ENCODE measurements at regions not wholly inside any gene's neighbourhood (a gene's known extent, or its start where the extent isn't known, plus 50 kb on each side); places are given as distances from the start of the nearest gene placed in this dataset.
"Not testable (repeated sequence)": the region's sequence is repeated elsewhere in the genome, so short reads cannot be mapped to it uniquely, and the experiment has no call there.

DNA sequence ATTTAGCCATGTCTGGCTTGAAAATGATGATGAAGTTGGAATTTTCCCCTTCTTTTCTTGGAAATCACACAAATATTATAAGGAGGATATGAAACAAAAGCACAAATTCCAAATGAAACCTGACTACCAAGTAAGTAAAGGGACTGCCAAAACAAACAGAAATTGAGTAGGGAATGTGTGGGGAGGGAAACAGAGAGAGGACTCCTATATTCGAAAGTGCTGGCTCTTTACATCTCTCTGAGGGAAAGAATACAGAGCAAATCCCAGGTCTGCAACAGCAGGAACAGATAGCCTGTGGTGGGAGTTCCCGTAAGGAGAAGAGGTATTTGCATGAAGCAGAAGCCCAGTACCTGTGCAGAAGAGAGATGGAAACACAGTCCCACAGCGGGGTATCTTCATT lies 583.7 kb downstream of the EPM2A start:
- no peaks in the 10 kb centered on the region for H3K4me1 ChIP-seq (ENCODE audit: control insufficient read depth in 2 of 2, insufficient read depth in 2 of 2, low read length in 1 of 2)
- no peaks in the 10 kb centered on the region for H3K9me3 ChIP-seq (ENCODE audit: control insufficient read depth in 2 of 2, insufficient read depth in 1 of 2, low read depth in 1 of 2, low read length in 1 of 2)
- no peaks in the 10 kb centered on the region for H3K36me3 ChIP-seq (ENCODE audit: control insufficient read depth in 2 of 2, insufficient read depth in 2 of 2, low read length in 1 of 2)
- 77 to 82% methylated on average over 3 of the region's 3 CpGs for WGBS, 2 donors
- H3K27me3 ChIP-seq (ENCODE audit: control insufficient read depth in 1 of 2, insufficient read depth in 2 of 2, low read length in 2 of 2): no peaks in the 10 kb centered on the region
- no peak overlapping the region for H3K27ac ChIP-seq (ENCODE audit: low read depth in 2 of 2, low read length in 1 of 2)
- no peak overlapping the region for H3K4me3 ChIP-seq (ENCODE audit: low read depth in 1 of 2, low read length in 2 of 2)

DNA sequence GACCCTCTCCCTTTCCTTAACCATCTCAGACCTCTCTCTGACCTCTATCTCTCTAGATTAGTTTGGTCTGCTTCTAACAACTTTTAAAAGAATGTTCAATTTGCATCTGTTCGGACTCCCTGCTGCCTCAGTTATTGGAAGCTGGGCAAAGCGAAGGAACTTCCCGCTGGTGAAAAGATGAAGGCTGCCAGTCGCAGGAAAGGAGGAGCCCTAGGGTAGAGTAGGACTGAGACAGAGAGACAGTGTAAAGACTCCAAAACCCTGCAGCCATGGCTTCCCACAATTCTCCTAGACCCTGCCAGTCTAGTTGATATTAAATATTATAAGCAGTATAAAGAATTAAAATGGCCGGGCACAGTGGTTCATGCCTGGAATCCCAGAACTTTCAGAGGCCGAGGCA lies 581.8 kb downstream of the EPM2A start:
- Histone ChIP-seq H3K4me1 (ENCODE audit: control insufficient read depth in 2 of 2, insufficient read depth in 2 of 2, low read length in 1 of 2) (no peaks in the 10 kb centered on the region), H3K27me3 (ENCODE audit: control insufficient read depth in 1 of 2, insufficient read depth in 2 of 2, low read length in 2 of 2) (no peaks in the 10 kb centered on the region), H3K4me3 (ENCODE audit: low read depth in 1 of 2, low read length in 2 of 2) (no peak overlapping the region), H3K9me3 (ENCODE audit: control insufficient read depth in 2 of 2, insufficient read depth in 1 of 2, low read depth in 1 of 2, low read length in 1 of 2) (no peaks in the 10 kb centered on the region), H3K36me3 (ENCODE audit: control insufficient read depth in 2 of 2, insufficient read depth in 2 of 2, low read length in 1 of 2) (no peaks in the 10 kb centered on the region), H3K27ac (ENCODE audit: low read depth in 2 of 2, low read length in 1 of 2) (no peak overlapping the region)
- 90 to 92% methylated on average over 6 of the region's 6 CpGs for WGBS, 2 donors

DNA sequence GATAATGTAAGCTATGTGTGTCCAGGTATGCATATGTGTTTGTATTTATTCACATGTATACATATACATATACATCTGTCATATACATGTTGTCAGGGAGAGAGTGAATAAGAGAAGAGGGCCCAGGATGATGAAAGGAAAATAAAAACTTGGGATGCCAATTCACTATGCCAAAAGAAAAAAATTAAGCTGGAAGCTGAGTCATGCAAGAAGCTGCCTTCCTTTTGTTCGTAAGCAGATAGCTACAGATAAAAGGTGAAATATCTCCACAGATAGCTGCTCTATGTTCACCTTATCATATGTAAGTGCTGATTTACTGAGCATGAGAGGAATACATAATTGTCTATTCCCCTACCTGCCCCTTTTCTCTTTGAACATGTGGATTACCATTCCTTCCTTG lies 579.9 kb downstream of the EPM2A start:
- Histone ChIP-seq H3K27me3 (ENCODE audit: control insufficient read depth in 1 of 2, insufficient read depth in 2 of 2, low read length in 2 of 2) (no peaks in the 10 kb centered on the region), H3K9me3 (ENCODE audit: control insufficient read depth in 2 of 2, insufficient read depth in 1 of 2, low read depth in 1 of 2, low read length in 1 of 2) (peaks cover 0 to 3% of the 10 kb centered on the region in 2 donors), H3K4me1 (ENCODE audit: control insufficient read depth in 2 of 2, insufficient read depth in 2 of 2, low read length in 1 of 2) (no peaks in the 10 kb centered on the region), H3K36me3 (ENCODE audit: control insufficient read depth in 2 of 2, insufficient read depth in 2 of 2, low read length in 1 of 2) (no peaks in the 10 kb centered on the region), H3K4me3 (ENCODE audit: low read depth in 1 of 2, low read length in 2 of 2) (no peak overlapping the region), H3K27ac (ENCODE audit: low read depth in 2 of 2, low read length in 1 of 2) (no peak overlapping the region)
- WGBS, 2 donors: 53 to 65% methylated on average over 1 of the region's 1 CpG

DNA sequence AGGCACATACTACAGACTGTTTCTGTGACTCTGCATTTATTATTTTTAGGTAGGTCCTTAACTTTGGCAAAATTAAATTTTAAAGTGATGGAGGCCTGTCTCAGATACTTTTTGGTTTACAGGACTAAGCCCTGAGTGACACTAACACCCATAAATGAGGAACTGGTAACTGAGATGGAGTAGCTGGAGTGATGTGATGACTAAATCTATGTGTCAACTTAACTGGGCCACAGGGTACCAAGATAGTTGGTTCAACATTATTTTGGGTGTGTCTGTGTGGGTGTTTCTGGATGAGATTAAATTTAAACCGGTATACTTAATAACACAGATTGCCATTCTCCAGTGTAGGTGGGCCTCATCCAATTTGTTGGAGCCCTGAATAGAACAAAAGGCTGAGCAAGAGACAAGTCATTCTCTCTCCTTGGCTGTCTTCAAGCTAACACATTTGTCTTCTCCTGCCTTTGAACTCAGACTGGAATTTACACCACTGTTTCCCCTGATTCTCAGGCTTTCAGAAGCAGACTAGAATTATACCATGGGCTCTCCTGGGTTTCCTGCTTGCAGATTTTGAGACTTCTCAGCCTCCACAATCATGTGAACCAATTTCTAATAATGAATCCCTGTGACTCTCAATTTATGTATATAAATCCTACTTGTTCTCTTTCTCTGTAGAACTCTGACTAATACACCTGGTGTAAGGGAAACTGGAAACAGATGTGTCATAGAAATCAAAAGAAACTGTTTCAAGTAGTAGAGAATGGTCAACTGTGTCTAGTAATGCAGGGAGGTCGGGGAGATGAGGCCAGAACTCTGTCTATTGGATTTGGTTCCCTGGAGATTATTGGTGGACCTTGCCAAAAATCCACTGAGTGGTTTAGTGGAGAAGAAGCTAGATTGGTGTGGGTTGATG lies 579.2 kb downstream of the EPM2A start:
- no peaks in the 10 kb centered on the region for H3K4me1 ChIP-seq (ENCODE audit: control insufficient read depth in 2 of 2, insufficient read depth in 2 of 2, low read length in 1 of 2)
- no peak overlapping the region for H3K4me3 ChIP-seq (ENCODE audit: low read depth in 1 of 2, low read length in 2 of 2)
- no peak overlapping the region for H3K27ac ChIP-seq (ENCODE audit: low read depth in 2 of 2, low read length in 1 of 2)
- 42 to 49% methylated on average over 2 of the region's 2 CpGs for WGBS, 2 donors
- no peaks in the 10 kb centered on the region for H3K27me3 ChIP-seq (ENCODE audit: control insufficient read depth in 1 of 2, insufficient read depth in 2 of 2, low read length in 2 of 2)
- peaks cover 0 to 3% of the 10 kb centered on the region in 2 donors for H3K9me3 ChIP-seq (ENCODE audit: control insufficient read depth in 2 of 2, insufficient read depth in 1 of 2, low read depth in 1 of 2, low read length in 1 of 2)
- no peaks in the 10 kb centered on the region for H3K36me3 ChIP-seq (ENCODE audit: control insufficient read depth in 2 of 2, insufficient read depth in 2 of 2, low read length in 1 of 2)

DNA sequence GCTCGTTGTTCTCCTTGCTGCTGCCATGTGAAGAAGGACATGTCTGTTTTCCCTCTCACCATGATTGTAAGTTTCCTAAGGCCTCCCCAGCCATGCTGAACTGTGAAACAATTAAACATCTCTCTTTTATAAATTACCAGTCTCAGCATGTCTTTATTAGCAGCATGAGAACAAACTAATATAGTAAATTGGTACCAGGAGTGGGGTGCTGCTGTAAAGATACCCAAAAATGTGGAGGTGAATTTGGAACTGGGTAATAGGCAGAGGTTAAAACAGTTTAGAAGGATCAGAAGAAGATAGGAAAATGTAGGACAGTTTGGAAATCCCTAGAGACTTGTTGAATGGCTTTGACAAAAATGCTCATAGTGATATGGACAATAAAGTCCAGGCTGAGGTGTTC lies 576.7 kb downstream of the EPM2A start:
- H3K27me3 ChIP-seq (ENCODE audit: control insufficient read depth in 1 of 2, insufficient read depth in 2 of 2, low read length in 2 of 2); H3K4me1 ChIP-seq (ENCODE audit: control insufficient read depth in 2 of 2, insufficient read depth in 2 of 2, low read length in 1 of 2); H3K4me3 ChIP-seq (ENCODE audit: low read depth in 1 of 2, low read length in 2 of 2); H3K36me3 ChIP-seq (ENCODE audit: control insufficient read depth in 2 of 2, insufficient read depth in 2 of 2, low read length in 1 of 2); H3K9me3 ChIP-seq (ENCODE audit: control insufficient read depth in 2 of 2, insufficient read depth in 1 of 2, low read depth in 1 of 2, low read length in 1 of 2); H3K27ac ChIP-seq (ENCODE audit: low read depth in 2 of 2, low read length in 1 of 2): not testable (repeated sequence)
- 53 to 69% methylated on average over 1 of the region's 1 CpG for WGBS, 2 donors

DNA sequence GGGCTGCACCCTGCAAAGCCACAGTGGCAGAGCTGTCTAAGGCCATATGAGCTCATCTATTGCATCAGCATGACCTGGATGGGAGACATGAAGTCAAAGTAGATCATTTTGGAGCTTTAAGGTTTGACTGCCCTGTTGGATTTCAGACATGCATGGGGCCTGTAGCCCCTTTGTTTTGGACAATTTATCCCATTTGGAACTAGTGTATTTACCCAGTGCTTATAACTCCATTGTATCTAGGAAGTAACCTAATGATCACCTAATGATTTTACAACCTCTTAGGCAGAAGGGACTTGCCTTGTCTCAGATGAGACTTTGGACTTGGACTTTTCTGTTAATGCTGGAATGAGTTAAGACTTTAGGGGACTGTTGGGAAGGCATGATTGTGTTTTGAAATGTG lies 575.4 kb downstream of the EPM2A start:
- no peak overlapping the region for H3K27ac ChIP-seq (ENCODE audit: low read depth in 2 of 2, low read length in 1 of 2)
- H3K27me3 ChIP-seq (ENCODE audit: control insufficient read depth in 1 of 2, insufficient read depth in 2 of 2, low read length in 2 of 2): no peaks in the 10 kb centered on the region
- peaks cover 0 to 3% of the 10 kb centered on the region in 2 donors for H3K9me3 ChIP-seq (ENCODE audit: control insufficient read depth in 2 of 2, insufficient read depth in 1 of 2, low read depth in 1 of 2, low read length in 1 of 2)
- no peaks in the 10 kb centered on the region for H3K4me1 ChIP-seq (ENCODE audit: control insufficient read depth in 2 of 2, insufficient read depth in 2 of 2, low read length in 1 of 2)
- H3K36me3 ChIP-seq (ENCODE audit: control insufficient read depth in 2 of 2, insufficient read depth in 2 of 2, low read length in 1 of 2): no peaks in the 10 kb centered on the region
- H3K4me3 ChIP-seq (ENCODE audit: low read depth in 1 of 2, low read length in 2 of 2): no peak overlapping the region

DNA sequence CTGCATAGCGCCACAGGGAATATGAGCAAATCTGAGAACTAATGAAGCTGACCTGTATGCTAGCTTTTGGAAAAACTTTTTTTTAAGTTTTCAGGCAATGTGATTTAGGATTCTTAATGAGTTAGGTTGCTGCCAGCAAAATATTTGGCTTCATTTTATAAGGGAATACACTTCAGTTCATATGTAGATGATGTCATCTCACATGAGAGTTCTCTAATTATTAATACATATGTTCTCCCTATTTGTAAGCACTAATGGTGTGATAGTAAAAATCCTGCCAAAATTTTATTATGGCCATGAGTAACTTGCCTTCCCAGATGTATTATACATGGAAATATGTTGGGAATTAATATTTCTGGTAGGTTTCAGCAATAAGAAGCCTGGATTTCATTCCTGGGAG lies 573.8 kb downstream of the EPM2A start:
- 94 to 100% methylated on average over 1 of the region's 1 CpG for WGBS, 2 donors

DNA sequence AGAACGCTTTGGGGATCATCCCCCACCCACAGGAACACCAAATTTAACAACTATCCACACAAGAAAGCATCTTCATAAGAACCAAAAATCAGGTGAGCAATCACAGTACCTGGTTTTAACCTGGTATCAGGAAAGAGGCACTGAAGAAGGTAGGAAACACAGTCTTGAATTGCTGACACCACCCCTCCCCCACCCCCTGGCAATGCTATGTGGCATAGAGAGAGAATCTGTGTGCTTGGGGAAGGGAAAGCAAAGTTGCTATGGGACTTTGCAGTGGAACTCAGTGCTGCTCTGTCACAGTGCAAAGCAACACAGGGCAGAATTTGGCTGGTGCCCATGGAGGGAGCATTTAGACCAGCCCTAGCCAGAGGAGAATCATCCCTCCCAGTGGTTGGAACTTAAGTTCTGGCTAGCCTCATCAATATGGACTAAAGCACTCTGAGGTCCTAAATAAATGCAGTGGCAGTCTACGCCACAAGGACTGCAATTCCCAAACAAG lies 565.5 kb downstream of the EPM2A start:
- H3K27me3 ChIP-seq (ENCODE audit: control insufficient read depth in 1 of 2, insufficient read depth in 2 of 2, low read length in 2 of 2): no peaks in the 10 kb centered on the region
- H3K4me1 ChIP-seq (ENCODE audit: control insufficient read depth in 2 of 2, insufficient read depth in 2 of 2, low read length in 1 of 2): no peaks in the 10 kb centered on the region
- WGBS, 2 donors: 81 to 87% methylated on average over 2 of the region's 2 CpGs
- no peak overlapping the region for H3K27ac ChIP-seq (ENCODE audit: low read depth in 2 of 2, low read length in 1 of 2)
- H3K4me3 ChIP-seq (ENCODE audit: low read depth in 1 of 2, low read length in 2 of 2): no peak overlapping the region
- no peaks in the 10 kb centered on the region for H3K36me3 ChIP-seq (ENCODE audit: control insufficient read depth in 2 of 2, insufficient read depth in 2 of 2, low read length in 1 of 2)
- H3K9me3 ChIP-seq (ENCODE audit: control insufficient read depth in 2 of 2, insufficient read depth in 1 of 2, low read depth in 1 of 2, low read length in 1 of 2): no peaks in the 10 kb centered on the region

More for the DNA sequence above, 573.8 kb downstream of the EPM2A start:
- Histone ChIP-seq H3K9me3 (ENCODE audit: control insufficient read depth in 2 of 2, insufficient read depth in 1 of 2, low read depth in 1 of 2, low read length in 1 of 2) (peaks cover 0 to 3% of the 10 kb centered on the region in 2 donors), H3K27me3 (ENCODE audit: control insufficient read depth in 1 of 2, insufficient read depth in 2 of 2, low read length in 2 of 2) (no peaks in the 10 kb centered on the region), H3K4me1 (ENCODE audit: control insufficient read depth in 2 of 2, insufficient read depth in 2 of 2, low read length in 1 of 2) (no peaks in the 10 kb centered on the region), H3K36me3 (ENCODE audit: control insufficient read depth in 2 of 2, insufficient read depth in 2 of 2, low read length in 1 of 2) (no peaks in the 10 kb centered on the region), H3K4me3 (ENCODE audit: low read depth in 1 of 2, low read length in 2 of 2) (no peak overlapping the region), H3K27ac (ENCODE audit: low read depth in 2 of 2, low read length in 1 of 2) (no peak overlapping the region)

DNA sequence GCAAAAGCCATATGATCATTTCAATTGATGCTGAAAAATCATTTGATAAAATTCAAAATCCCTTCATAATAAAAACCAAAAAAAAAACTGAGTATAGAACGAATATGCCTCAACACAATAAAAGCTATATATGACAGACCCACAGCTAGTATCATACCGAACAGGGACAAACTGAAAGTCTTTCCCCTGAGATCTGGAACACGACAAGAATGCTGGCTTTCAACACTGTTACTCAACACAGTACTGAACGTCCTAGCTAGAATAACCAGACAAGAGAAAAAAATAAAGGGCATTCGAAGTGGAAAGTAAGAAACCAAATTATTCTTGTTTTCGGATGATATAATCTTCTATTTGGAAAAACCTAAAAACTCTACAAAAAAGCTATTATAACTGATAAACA lies 559.9 kb downstream of the EPM2A start:
- H3K9me3 ChIP-seq (ENCODE audit: control insufficient read depth in 2 of 2, insufficient read depth in 1 of 2, low read depth in 1 of 2, low read length in 1 of 2): no peaks in the 10 kb centered on the region
- 80 to 84% methylated on average over 6 of the region's 6 CpGs for WGBS, 2 donors
- no peaks in the 10 kb centered on the region for H3K36me3 ChIP-seq (ENCODE audit: control insufficient read depth in 2 of 2, insufficient read depth in 2 of 2, low read length in 1 of 2)
- H3K4me1 ChIP-seq (ENCODE audit: control insufficient read depth in 2 of 2, insufficient read depth in 2 of 2, low read length in 1 of 2): no peaks in the 10 kb centered on the region
- no peak overlapping the region for H3K4me3 ChIP-seq (ENCODE audit: low read depth in 1 of 2, low read length in 2 of 2)
- H3K27me3 ChIP-seq (ENCODE audit: control insufficient read depth in 1 of 2, insufficient read depth in 2 of 2, low read length in 2 of 2): no peaks in the 10 kb centered on the region
- H3K27ac ChIP-seq (ENCODE audit: low read depth in 2 of 2, low read length in 1 of 2): no peak overlapping the region

DNA sequence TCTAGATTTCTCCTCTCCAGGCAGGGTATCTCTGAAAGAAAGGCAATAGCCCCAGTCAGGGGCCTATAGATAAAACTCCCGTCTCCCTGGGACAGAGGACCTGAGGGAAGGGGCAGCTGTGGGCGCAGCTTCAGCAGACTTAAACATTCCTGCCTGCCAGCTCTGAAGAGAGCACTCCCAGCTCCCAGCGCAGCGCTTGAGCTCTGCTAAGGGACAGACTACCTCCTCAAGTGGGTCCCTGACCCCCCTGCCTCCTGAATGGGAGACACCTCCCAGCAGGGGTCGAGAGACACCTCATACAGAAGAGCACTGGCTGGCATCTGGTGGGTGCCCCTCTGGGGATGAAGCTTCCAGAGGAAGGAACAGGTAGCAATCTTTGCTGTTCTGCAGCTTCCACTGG lies 556.9 kb downstream of the EPM2A start:
- H3K27me3 ChIP-seq (ENCODE audit: control insufficient read depth in 1 of 2, insufficient read depth in 2 of 2, low read length in 2 of 2): no peaks in the 10 kb centered on the region
- H3K27ac ChIP-seq (ENCODE audit: low read depth in 2 of 2, low read length in 1 of 2): no peak overlapping the region
- no peaks in the 10 kb centered on the region for H3K36me3 ChIP-seq (ENCODE audit: control insufficient read depth in 2 of 2, insufficient read depth in 2 of 2, low read length in 1 of 2)
- no peak overlapping the region for H3K4me3 ChIP-seq (ENCODE audit: low read depth in 1 of 2, low read length in 2 of 2)
- 76 to 86% methylated on average over 5 of the region's 5 CpGs for WGBS, 2 donors
- no peaks in the 10 kb centered on the region for H3K9me3 ChIP-seq (ENCODE audit: control insufficient read depth in 2 of 2, insufficient read depth in 1 of 2, low read depth in 1 of 2, low read length in 1 of 2)
- H3K4me1 ChIP-seq (ENCODE audit: control insufficient read depth in 2 of 2, insufficient read depth in 2 of 2, low read length in 1 of 2): no peaks in the 10 kb centered on the region
